AG04450 (cell line): ENCODE measurements at regions not wholly inside any gene's neighbourhood (a gene's known extent, or its start where the extent isn't known, plus 50 kb on each side); places are given as distances from the start of the nearest gene placed in this dataset.
"Not testable (repeated sequence)": the region's sequence is repeated elsewhere in the genome, so short reads cannot be mapped to it uniquely, and the experiment has no call there.

Experiments
- CTCF ChIA-PET: fragments of 300-600, 350-600 bp; formaldehyde crosslinking; extraction: SDS; loops from one replicate; lab custom pipeline; 2022; ENCODE audit warnings: antibody characterized with exemption, inconsistent platforms; lab: Charles Lee
- POLR2A ChIA-PET: fragments of 350-600 bp; formaldehyde crosslinking; extraction: SDS; loops from one replicate; lab custom pipeline; 2021; ENCODE audit warnings: antibody characterized with exemption, inconsistent platforms; lab: Yijun Ruan, JAX
- DNase-seq: peaks from one replicate; pipeline ENCODE4 v3.0.0-alpha.2; 2011; ENCODE audit warnings: low read depth, low spot score
- H3K27ac ChIP-seq: one replicate; pipeline ENCODE4 v1.5.1; 2012; ENCODE audit warnings: low read depth, low read length, control low read depth
- H3K27me3 ChIP-seq: one replicate; pipeline ENCODE4 v1.6.0; 2012; ENCODE audit warnings: low read length; ENCODE audit not compliant: control insufficient read depth, insufficient read depth
- H3K4me3 ChIP-seq: 2 replicates; pipeline ENCODE4 v1.5.1; 2011; ENCODE audit warnings: mild to moderate bottlenecking, low read depth, low read length, control low read depth
- H3K9me3 ChIP-seq: 2 replicates; pipeline ENCODE4 v1.5.1; 2012; ENCODE audit warnings: low read length; ENCODE audit not compliant: control insufficient read depth, insufficient read depth
- TF ChIP-seq, protein P1 (sequence below): IDR thresholded peaks from 2 replicates; pipeline ENCODE4 v1.5.1; 2011; ENCODE audit warnings: low read depth, low read length, control low read depth, inconsistent platforms

DNA sequence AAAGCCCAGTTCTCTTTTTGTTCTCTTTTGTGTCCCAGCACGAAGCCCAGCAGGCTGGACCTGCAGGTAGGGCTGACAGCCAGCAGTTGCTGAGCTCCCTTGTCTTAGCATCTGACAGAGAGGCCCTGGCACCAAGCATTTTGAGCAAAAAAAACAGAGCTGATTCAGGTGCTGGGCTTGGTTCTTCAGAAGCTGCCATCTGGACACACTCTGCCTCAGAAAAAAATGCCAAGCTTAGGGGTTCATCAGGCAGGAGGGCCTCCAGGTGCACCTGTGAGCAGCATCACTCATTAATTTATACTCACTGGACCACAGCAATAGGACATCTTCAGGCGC is 167.1 kb upstream of the PLD5 start:
- no peak for DNase-seq
- H3K9me3 ChIP-seq = peaks cover 21% of the 10 kb centered on the region
- TF ChIP-seq, protein P1, sequence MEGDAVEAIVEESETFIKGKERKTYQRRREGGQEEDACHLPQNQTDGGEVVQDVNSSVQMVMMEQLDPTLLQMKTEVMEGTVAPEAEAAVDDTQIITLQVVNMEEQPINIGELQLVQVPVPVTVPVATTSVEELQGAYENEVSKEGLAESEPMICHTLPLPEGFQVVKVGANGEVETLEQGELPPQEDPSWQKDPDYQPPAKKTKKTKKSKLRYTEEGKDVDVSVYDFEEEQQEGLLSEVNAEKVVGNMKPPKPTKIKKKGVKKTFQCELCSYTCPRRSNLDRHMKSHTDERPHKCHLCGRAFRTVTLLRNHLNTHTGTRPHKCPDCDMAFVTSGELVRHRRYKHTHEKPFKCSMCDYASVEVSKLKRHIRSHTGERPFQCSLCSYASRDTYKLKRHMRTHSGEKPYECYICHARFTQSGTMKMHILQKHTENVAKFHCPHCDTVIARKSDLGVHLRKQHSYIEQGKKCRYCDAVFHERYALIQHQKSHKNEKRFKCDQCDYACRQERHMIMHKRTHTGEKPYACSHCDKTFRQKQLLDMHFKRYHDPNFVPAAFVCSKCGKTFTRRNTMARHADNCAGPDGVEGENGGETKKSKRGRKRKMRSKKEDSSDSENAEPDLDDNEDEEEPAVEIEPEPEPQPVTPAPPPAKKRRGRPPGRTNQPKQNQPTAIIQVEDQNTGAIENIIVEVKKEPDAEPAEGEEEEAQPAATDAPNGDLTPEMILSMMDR = no peak
- no peaks in the 10 kb centered on the region for H3K27me3 ChIP-seq
- POLR2A ChIA-PET = no interaction called here
- H3K4me3 ChIP-seq = no peak overlapping the region
- CTCF ChIA-PET = no interaction called here
- H3K27ac ChIP-seq = no peak overlapping the region

DNA sequence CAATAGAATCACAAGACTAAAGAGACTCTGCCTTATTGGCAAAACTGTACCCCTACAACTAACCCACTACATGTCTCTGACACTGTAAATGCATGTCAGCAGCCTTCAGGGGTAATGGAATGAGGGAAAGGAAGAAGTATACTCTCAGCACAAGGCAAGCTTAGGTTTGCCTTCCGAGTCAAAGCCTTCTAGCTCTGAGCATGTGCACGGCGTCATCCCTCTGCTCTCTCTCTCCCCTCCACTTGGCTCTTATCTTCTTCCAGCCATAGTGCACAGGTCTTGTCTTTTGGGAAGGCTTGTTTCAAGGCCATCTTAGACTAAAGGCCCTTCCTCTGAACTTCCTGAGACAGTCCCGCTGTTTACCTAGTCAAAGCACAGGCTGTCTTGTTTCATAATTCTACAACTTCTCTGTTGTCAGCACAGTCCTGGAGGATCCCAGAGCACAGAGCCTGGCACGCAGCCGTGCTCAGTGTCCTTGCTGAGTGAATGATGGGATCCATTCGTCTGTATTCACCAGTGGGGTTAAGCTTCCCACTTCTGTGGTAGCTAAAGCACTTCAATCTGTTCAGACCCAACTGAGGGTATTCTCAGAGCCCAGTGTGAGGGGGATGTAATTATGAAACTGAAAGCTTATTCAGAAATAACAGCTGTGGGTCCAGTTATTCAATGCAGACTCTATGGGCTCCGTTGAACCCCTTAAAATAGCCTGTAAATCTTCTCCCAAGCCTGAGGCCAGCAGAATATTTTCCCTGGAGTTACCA is 166.5 kb upstream of the PLD5 start:
- POLR2A ChIA-PET = no interaction called here
- Histone ChIP-seq H3K9me3 (peaks cover 21% of the 10 kb centered on the region), H3K4me3 (no peak overlapping the region), H3K27me3 (no peaks in the 10 kb centered on the region), H3K27ac (no peak overlapping the region)
- DNase-seq = no peak
- TF ChIP-seq, protein P1 = no peak
- CTCF ChIA-PET = no interaction called here

DNA sequence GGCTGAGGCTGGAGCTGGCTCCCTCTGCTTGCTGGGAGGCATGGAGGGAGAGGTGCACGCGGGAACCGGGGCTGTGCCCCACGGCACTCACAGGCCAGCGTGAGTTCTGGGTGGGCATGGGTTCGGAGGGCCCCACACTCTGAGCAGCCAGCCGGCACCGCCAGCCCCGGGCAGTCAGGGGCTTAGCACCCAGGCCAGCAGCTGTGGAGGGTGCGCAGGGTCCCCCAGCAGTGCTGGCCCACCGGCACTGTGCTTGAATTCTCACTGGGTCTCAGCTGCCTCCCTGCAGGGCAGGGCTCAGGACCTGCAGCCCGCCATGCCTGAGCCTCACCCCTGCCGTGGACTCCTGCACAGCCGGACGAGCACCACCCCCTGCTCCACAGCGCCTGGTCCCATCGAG is 164.9 kb upstream of the PLD5 start:
- Histone ChIP-seq H3K27ac (no peak overlapping the region), H3K9me3 (peaks cover 21% of the 10 kb centered on the region), H3K27me3 (no peaks in the 10 kb centered on the region), H3K4me3 (no peak overlapping the region)
- TF ChIP-seq, protein P1 = no peak
- ChIA-PET CTCF (no interaction called here), POLR2A (no interaction called here)
- DNase-seq = no peak

DNA sequence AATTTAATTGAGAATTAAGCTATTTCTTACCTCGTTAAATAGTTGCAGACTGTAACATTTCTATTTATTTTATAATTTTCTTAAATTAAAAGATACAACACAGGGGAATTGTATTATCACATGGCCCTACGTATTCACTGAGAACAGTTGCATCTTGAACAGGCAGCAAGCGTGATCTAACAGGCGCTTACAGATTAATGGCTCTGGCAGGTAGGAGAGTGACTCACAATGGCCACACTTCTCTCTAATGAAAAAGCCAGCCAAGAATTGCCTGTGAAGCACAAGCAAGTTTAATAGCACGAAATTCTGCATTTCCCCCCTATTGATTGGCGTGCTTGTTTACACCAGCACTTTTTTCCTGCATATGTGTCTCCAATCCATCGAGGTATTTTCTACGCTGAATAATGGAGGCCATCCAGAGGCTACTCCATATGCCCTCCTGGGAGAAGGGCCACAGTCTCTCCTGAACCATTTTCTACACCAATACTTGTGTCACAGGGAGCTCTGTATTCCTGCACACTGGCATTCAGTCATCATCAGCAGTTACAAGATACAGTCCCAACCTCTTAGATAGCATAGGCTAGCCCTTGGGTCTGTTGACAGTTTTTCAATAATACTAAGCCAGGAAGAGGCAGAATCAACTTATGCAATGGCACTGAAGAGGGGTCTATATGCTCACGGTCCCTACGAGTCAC is 150.6 kb upstream of the PLD5 start:
- CTCF ChIA-PET = no interaction called here

DNA sequence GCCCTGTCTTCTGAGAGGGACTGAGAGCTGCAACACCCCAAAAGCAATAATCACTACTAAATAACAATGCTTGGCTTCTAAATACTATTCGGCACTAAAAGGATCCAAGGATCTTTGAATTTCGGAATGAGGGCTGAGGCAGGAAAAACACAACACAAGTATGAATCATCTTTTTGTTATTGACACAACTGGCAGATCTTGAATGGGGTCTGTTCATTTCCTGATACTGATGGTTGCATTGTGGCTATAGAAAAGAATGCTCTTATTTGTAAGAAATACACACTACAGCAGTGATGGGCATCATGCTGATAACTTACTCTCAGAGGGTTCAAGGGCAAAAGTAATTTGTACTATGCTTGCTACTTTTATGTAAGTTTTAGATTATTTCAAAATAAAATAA is 149.2 kb upstream of the PLD5 start:
- Histone ChIP-seq H3K27me3 (no peaks in the 10 kb centered on the region), H3K9me3 (peaks cover 19% of the 10 kb centered on the region), H3K27ac (no peak overlapping the region), H3K4me3 (no peak overlapping the region)
- no peak for DNase-seq
- ChIA-PET POLR2A (no interaction called here), CTCF (no interaction called here)
- TF ChIP-seq, protein P1 = no peak

More for the DNA sequence above, 150.6 kb upstream of the PLD5 start:
- H3K27me3 ChIP-seq = no peaks in the 10 kb centered on the region
- TF ChIP-seq, protein P1 = no peak
- DNase-seq = no peak
- no peak overlapping the region for H3K27ac ChIP-seq
- H3K4me3 ChIP-seq = no peak overlapping the region
- peaks cover 25% of the 10 kb centered on the region for H3K9me3 ChIP-seq
- POLR2A ChIA-PET = no interaction called here

DNA sequence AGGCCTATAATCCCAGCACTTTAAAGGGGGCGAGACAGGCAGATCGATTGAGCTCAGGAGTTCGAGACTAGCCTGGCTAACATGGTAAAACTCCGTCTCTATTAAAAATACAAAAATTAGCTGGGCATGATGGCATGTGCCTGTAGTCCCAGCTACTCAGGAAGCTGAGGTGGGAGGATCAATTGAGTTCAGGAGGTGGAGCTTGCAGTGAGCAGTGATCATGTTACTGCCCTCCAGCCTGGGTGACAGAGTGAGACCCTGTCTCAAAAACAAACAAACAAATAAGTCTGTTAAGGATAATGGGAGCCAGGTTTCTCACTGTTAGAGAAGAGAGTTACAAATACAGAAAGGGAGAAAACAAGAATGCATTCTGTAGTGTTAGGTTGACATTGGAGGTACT is 148.7 kb upstream of the PLD5 start:
- H3K27me3 ChIP-seq, CTCF ChIA-PET, DNase-seq, POLR2A ChIA-PET, H3K4me3 ChIP-seq, H3K27ac ChIP-seq: not testable (repeated sequence)
- H3K9me3 ChIP-seq = peaks cover 19% of the 10 kb centered on the region
